ENCODE measurements at regions not wholly inside any gene's neighbourhood (a gene's known extent, or its start where the extent isn't known, plus 50 kb on each side); places are given as distances from the start of the nearest gene placed in this dataset.
A peak's percentile ranks its signal among the peaks of the same experiment; 100 is the strongest.
"Not testable (repeated sequence)": the region's sequence is repeated elsewhere in the genome, so short reads cannot be mapped to it uniquely, and the experiment has no call there.

DNA sequence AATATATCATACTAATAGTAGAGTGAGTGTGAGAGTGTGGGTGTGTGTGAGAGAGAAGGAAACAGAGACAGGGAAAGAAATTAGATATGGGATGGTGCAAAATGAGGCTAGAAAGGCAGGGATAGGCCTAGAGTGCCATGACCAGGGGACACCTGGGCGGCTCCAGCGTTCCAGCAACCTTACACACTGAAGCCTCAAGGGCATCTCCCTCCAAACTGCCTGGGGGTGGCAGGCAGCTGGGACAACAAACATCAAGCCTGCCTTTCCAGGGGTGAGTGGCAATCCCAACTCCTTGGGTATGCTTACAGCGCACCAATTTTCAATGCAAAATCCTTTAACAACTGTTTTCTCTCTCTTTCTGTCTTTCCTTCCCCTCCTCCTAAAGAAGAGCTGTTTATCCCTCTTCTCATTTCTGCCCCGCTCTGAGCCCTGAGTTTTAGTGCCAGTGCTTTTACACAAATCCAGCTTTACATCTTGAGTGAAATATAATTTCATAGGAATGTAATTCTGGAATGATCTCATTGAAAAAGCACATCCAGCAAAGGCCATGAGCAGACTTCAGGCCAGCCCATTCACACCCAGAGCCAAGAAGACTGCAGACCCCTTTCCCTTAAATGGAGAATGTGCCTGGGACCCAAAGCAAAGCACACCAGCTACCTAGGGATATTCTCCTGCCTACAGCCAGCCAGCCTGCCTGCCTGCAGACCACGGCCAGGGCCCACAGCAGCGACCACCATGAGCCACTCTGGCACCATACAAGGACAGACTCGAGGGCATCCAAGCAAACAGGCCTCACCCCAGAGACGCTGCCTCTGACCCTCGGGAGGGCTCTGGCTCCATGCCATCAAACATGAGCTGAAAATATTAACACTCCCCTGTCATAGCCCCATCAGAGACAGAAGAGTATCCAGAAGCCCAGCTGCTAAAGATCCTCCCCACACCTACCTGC lies 90.3 kb downstream of the RPL27A start:
- Histone ChIP-seq H3K18ac (ENCODE audit: low read length) (peak overlapping the region; percentile 41), H3K27ac (ENCODE audit: low read depth, low read length) (no peak overlapping the region), H2BK120ac (ENCODE audit: insufficient read depth, low read length, poor library complexity) (peak overlapping the region; percentile 20), H4K8ac (ENCODE audit: low read depth, low read length) (no peak overlapping the region), H2BK5ac (ENCODE audit: low read depth, low read length, poor library complexity) (no peak overlapping the region), H3K4me2 (ENCODE audit: low read length) (no peak overlapping the region), H4K12ac (ENCODE audit: low read depth, low read length) (peak overlapping the region; percentile 2), H3K79me1 (ENCODE audit: low read length) (no peaks in the 10 kb centered on the region), H3K4ac (ENCODE audit: low read depth, low read length) (no peak overlapping the region), H3K4me1 (ENCODE audit: control insufficient read depth in 1 of 2, insufficient read depth in 2 of 2, low read length in 2 of 2) (peaks cover 10 to 16% of the 10 kb centered on the region in 2 experiments), H3K4me3 (ENCODE audit: low read depth, low read length) (no peak overlapping the region), H3K27me3 (ENCODE audit: insufficient read depth, low read length) (no peaks in the 10 kb centered on the region), H2BK12ac (ENCODE audit: low read length) (no peak overlapping the region), H2AK5ac (ENCODE audit: low read length) (no peak overlapping the region), H3K79me2 (ENCODE audit: control insufficient read depth, insufficient read depth, low read length, poor library complexity) (no peaks in the 10 kb centered on the region), H3K23ac (ENCODE audit: low read length) (no peak overlapping the region), H2AFZ (ENCODE audit: insufficient read depth, low read length, poor library complexity) (no peak overlapping the region), H3K36me3 (ENCODE audit: control insufficient read depth in 1 of 2, insufficient read depth in 2 of 2, low read length in 2 of 2) (no peaks in the 10 kb centered on the region), H3K9ac (ENCODE audit: low read length) (no peak overlapping the region), H3K14ac (ENCODE audit: low read length) (no peak overlapping the region), H3K9me3 (ENCODE audit: insufficient read depth, low read depth, low read length) (no peaks in the 10 kb centered on the region), H4K91ac (ENCODE audit: low read depth, low read length) (no peak overlapping the region)
- DNase-seq, result peak; percentile 54 to 75
- no CpG with 5 or more reads among the region's 9 CpGs for WGBS (ENCODE audit: extremely low coverage, insufficient coverage, insufficient read length)

DNA sequence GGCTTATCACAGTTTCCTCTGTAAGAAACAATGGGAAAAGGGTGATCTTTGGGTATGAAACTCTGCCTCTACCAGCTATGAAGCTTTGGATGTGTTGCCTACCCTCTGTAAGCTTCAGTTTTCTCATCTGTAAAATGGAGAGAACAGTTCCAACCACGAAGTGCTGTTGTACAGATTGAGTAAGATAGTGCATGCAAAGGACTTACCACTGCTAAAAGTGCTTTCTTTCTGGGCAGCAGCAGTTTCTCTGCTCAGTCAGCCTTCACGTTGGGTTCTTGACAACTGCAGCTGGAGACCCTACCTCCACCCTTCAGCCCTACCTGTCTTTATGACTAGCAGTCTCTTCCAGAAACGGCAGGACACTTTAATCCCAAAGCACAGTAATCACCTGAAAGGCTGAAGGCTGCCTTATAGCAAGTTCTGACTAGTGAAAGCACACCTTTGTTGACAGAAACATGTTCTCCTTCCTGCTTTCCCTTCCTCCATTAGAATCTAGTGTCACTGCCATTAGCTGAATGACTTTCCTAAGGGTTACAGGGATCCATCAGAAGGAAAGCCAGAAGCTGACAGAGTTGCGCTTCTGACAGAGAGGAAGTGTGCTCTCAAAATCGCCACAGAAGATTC lies 91.4 kb downstream of the RPL27A start:
- no peak overlapping the region for H3K18ac ChIP-seq (ENCODE audit: low read length)
- no peak overlapping the region for H2AK5ac ChIP-seq (ENCODE audit: low read length)
- no peak overlapping the region for H3K23ac ChIP-seq (ENCODE audit: low read length)
- H3K79me2 ChIP-seq (ENCODE audit: control insufficient read depth, insufficient read depth, low read length, poor library complexity), result no peaks in the 10 kb centered on the region
- H4K12ac ChIP-seq (ENCODE audit: low read depth, low read length), result no peak overlapping the region
- H3K14ac ChIP-seq (ENCODE audit: low read length), result no peak overlapping the region
- H2BK120ac ChIP-seq (ENCODE audit: insufficient read depth, low read length, poor library complexity), result no peak overlapping the region
- no peak overlapping the region for H4K91ac ChIP-seq (ENCODE audit: low read depth, low read length)
- no peak overlapping the region for H3K4me2 ChIP-seq (ENCODE audit: low read length)
- DNase-seq, result no peak
- H3K4me3 ChIP-seq (ENCODE audit: low read depth, low read length), result no peak overlapping the region
- H2BK12ac ChIP-seq (ENCODE audit: low read length), result no peak overlapping the region
- H3K4me1 ChIP-seq (ENCODE audit: control insufficient read depth in 1 of 2, insufficient read depth in 2 of 2, low read length in 2 of 2), result peaks cover 6 to 10% of the 10 kb centered on the region in 2 experiments
- H2BK5ac ChIP-seq (ENCODE audit: low read depth, low read length, poor library complexity), result no peak overlapping the region
- no peaks in the 10 kb centered on the region for H3K79me1 ChIP-seq (ENCODE audit: low read length)
- H3K9me3 ChIP-seq (ENCODE audit: insufficient read depth, low read depth, low read length), result no peaks in the 10 kb centered on the region
- no peaks in the 10 kb centered on the region for H3K27me3 ChIP-seq (ENCODE audit: insufficient read depth, low read length)
- H3K27ac ChIP-seq (ENCODE audit: low read depth, low read length), result no peak overlapping the region
- H4K8ac ChIP-seq (ENCODE audit: low read depth, low read length), result no peak overlapping the region
- no peak overlapping the region for H3K9ac ChIP-seq (ENCODE audit: low read length)
- no peak overlapping the region for H2AFZ ChIP-seq (ENCODE audit: insufficient read depth, low read length, poor library complexity)
- WGBS (ENCODE audit: extremely low coverage, insufficient coverage, insufficient read length), result no CpG with 5 or more reads among the region's 5 CpGs
- no peaks in the 10 kb centered on the region for H3K36me3 ChIP-seq (ENCODE audit: control insufficient read depth in 1 of 2, insufficient read depth in 2 of 2, low read length in 2 of 2)
- no peak overlapping the region for H3K4ac ChIP-seq (ENCODE audit: low read depth, low read length)

DNA sequence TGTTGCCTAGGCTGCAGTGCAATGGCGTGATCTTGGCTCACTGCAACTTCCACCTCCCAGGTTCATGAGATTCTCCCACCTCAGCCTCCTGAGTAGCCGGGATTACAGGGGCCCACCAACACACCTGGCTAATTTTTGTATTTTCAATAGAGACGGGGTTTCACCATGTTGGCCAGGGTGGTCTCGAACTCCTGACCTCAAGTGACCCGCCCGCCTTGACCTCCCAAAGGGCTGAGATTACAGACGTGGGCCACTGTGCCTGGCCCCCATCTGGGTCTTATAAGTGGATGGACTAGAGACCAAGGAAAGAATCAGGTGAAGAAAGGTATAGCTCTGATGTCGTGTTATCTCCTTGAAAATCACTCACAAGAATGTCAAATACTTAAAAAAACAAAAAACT lies 92.3 kb downstream of the RPL27A start:
- not testable (repeated sequence) for H3K14ac ChIP-seq (ENCODE audit: low read length); H3K23ac ChIP-seq (ENCODE audit: low read length); H4K8ac ChIP-seq (ENCODE audit: low read depth, low read length); H3K4ac ChIP-seq (ENCODE audit: low read depth, low read length); H2AFZ ChIP-seq (ENCODE audit: insufficient read depth, low read length, poor library complexity); H4K91ac ChIP-seq (ENCODE audit: low read depth, low read length); H3K18ac ChIP-seq (ENCODE audit: low read length); H3K9me3 ChIP-seq (ENCODE audit: insufficient read depth, low read depth, low read length); DNase-seq; H4K12ac ChIP-seq (ENCODE audit: low read depth, low read length); H2BK5ac ChIP-seq (ENCODE audit: low read depth, low read length, poor library complexity); H3K79me2 ChIP-seq (ENCODE audit: control insufficient read depth, insufficient read depth, low read length, poor library complexity); H3K27ac ChIP-seq (ENCODE audit: low read depth, low read length); H3K79me1 ChIP-seq (ENCODE audit: low read length); H3K4me3 ChIP-seq (ENCODE audit: low read depth, low read length); H2BK12ac ChIP-seq (ENCODE audit: low read length); H2AK5ac ChIP-seq (ENCODE audit: low read length); H3K9ac ChIP-seq (ENCODE audit: low read length); H3K36me3 ChIP-seq (ENCODE audit: control insufficient read depth in 1 of 2, insufficient read depth in 2 of 2, low read length in 2 of 2); H3K4me2 ChIP-seq (ENCODE audit: low read length); H3K27me3 ChIP-seq (ENCODE audit: insufficient read depth, low read length); H2BK120ac ChIP-seq (ENCODE audit: insufficient read depth, low read length, poor library complexity)
- H3K4me1 ChIP-seq (ENCODE audit: control insufficient read depth in 1 of 2, insufficient read depth in 2 of 2, low read length in 2 of 2), result peaks cover 6 to 13% of the 10 kb centered on the region in 2 experiments
- WGBS (ENCODE audit: extremely low coverage, insufficient coverage, insufficient read length), result no CpG with 5 or more reads among the region's 8 CpGs

DNA sequence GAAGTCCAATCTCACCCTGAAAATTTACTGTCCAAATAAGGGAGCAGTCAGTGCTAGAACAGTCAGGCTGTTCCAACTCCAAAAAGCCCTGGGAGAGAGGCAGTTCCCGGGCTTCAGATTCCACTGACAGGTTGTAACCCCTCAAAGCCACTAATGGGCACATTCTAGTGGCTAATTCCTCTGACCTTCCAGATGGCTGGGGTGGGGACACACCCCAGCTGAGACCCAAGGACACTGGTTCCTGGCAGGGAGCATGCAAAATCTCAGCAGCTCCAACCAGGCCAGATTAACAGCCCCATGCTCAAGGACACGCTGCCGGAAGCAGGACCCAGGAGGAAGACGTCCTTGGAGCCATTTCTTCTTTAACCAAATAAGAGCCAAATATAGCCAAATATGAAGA lies 92.7 kb downstream of the RPL27A start:
- Histone ChIP-seq H2AK5ac (ENCODE audit: low read length) (no peak overlapping the region), H4K12ac (ENCODE audit: low read depth, low read length) (no peak overlapping the region), H2BK5ac (ENCODE audit: low read depth, low read length, poor library complexity) (no peak overlapping the region), H3K23ac (ENCODE audit: low read length) (no peak overlapping the region), H2AFZ (ENCODE audit: insufficient read depth, low read length, poor library complexity) (no peak overlapping the region), H3K4me2 (ENCODE audit: low read length) (no peak overlapping the region), H3K9ac (ENCODE audit: low read length) (no peak overlapping the region), H3K36me3 (ENCODE audit: control insufficient read depth in 1 of 2, insufficient read depth in 2 of 2, low read length in 2 of 2) (no peaks in the 10 kb centered on the region), H3K18ac (ENCODE audit: low read length) (no peak overlapping the region), H3K27ac (ENCODE audit: low read depth, low read length) (no peak overlapping the region), H2BK12ac (ENCODE audit: low read length) (no peak overlapping the region), H3K9me3 (ENCODE audit: insufficient read depth, low read depth, low read length) (no peaks in the 10 kb centered on the region), H4K8ac (ENCODE audit: low read depth, low read length) (no peak overlapping the region), H3K4me3 (ENCODE audit: low read depth, low read length) (no peak overlapping the region), H4K91ac (ENCODE audit: low read depth, low read length) (no peak overlapping the region), H3K79me1 (ENCODE audit: low read length) (no peaks in the 10 kb centered on the region), H3K79me2 (ENCODE audit: control insufficient read depth, insufficient read depth, low read length, poor library complexity) (no peaks in the 10 kb centered on the region), H3K14ac (ENCODE audit: low read length) (no peak overlapping the region), H2BK120ac (ENCODE audit: insufficient read depth, low read length, poor library complexity) (no peak overlapping the region), H3K4me1 (ENCODE audit: control insufficient read depth in 1 of 2, insufficient read depth in 2 of 2, low read length in 2 of 2) (peaks cover 6 to 13% of the 10 kb centered on the region in 2 experiments), H3K4ac (ENCODE audit: low read depth, low read length) (no peak overlapping the region), H3K27me3 (ENCODE audit: insufficient read depth, low read length) (no peaks in the 10 kb centered on the region)
- no peak for DNase-seq
- WGBS (ENCODE audit: extremely low coverage, insufficient coverage, insufficient read length), result no CpG with 5 or more reads among the region's 4 CpGs

Measured in trophoblast cell (in vitro differentiated cells and primary cell).